ENCODE measurements at regions not wholly inside any gene's neighbourhood (a gene's known extent, or its start where the extent isn't known, plus 50 kb on each side); places are given as distances from the start of the nearest gene placed in this dataset.
"Not testable (repeated sequence)": the region's sequence is repeated elsewhere in the genome, so short reads cannot be mapped to it uniquely, and the experiment has no call there.

DNA sequence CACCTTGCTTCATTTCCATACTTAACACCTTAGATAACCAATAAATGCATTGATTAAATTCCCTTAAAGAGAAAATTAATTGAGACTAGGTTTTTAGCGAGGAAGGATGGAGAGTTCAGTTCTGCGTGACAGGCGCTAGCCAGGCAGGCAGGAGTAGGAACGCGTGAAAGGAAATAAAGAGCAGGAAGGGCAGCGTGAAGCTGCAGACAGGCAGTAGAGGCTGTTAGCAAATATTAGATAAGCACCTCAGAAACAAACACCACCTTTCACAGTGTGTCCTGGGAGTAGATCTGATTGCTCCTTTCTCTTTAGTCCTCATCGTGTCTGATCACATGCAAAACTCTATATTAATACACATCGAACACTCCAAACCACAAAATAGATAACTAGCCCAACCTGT is 282.7 kb upstream of the ADGRL2 start:
- DNase-seq = peak; percentile 10

DNA sequence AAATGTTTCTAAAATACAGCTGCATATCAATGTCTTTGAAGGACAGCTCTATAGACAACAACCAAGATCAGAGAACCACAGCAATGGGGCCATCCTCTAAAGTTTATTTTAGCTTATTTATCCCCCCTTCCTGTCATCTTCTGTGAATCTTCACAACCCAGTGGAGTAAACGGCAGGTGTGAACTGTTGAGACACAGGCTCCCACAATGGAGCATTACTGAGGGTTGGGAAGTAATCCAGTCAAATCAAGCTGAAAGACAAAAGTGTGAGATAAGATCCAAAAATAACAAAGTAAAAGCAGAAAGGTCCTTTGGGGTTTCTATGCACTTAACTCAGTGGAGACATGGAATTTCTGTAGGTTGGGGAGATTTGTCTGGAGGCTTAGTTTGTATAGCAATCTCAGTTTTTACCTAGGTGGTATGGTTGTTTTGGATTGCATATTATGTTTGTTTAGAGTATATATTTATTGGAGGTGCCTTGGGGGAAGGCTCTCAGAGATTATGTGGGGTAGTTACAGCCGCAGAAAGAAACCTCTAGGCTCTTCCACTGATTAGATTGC is 286.9 kb upstream of the ADGRL2 start:
- no peak for DNase-seq

DNA sequence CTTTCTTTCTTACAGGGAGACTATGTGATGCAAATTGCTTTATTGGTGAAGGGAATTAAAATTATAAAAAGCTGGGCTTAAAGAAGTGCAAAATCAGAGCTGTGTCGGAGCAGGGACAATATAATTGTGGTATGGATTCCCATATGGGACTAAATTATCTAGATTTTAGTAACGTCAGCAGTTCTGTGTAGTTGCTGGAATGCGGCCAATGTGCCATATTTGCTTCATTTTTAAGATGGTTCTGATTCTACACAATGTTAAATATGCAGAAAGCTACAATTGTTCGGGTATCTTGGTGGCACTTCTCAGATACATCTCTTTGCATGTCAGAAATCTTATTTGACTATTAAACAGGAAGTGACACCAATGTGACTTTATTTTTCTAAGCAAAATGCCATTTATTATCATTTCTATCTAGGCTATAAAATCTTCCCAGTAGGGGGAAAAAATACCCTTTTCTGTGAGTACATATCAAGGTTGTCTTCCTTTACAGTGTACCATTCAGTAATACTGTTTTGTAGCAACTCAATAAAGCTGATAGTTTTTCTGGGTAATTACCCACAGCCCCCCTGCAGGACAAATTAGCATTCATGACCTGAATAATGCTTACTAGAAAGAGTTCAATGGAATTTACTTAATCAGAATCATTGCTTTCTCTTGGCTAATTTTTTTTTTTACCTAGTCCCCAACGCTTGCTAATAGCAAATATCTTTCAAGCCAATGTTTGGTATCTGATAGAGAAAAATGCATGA is 288.3 kb upstream of the ADGRL2 start:
- DNase-seq = no peak

GRCh38 chr1:81511281-81511680 is 289.5 kb upstream of the ADGRL2 start:
- no peak for DNase-seq

DNA sequence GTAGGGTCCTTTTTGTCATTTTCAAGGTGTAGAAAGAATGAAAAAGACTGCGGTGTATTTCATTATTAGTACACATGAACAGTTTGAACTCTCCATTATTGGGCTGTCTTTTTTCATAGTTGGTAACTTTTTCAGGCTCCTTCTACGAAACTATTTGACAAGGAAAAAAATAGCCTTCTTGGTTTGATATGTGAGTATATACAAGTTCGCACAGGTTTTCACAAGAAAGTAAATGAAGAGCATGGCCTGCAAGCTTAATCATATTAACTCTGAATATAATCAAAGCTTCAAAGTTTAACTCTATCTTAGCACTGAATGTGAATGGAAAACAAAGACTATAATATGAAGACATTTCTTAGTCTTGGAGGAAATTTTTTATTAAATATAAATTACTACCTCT is 290.0 kb upstream of the ADGRL2 start:
- no peak for DNase-seq

GRCh38 chr1:81509594-81509993 is 291.1 kb upstream of the ADGRL2 start:
- no peak for DNase-seq

DNA sequence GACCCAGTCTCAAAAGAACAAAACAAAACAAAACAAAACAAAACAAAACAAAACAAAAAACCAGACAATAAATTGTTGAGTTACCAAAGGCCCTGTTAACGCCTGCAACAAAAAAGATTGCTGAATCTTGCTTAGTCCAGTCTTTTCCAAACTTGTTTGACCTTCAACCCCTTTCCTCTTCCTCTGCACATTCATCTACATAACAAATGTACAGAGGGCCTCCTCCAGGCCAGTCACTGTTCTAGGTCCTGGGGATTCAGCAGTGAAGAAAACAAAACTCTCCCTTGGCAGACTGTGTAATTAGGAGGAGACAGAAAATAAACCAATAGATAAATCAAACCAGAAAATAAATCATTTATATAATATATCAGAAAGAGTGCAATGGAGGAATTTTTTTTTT is 294.0 kb upstream of the ADGRL2 start:
- no peak for DNase-seq

GRCh38 chr1:81505831-81506230 is 294.9 kb upstream of the ADGRL2 start:
- DNase-seq = no peak

- not testable (repeated sequence) for DNase-seq
Measured at GRCh38 chr1:81504820-81505219, 295.9 kb upstream of the ADGRL2 start.

- not testable (repeated sequence) for DNase-seq
Measured at GRCh38 chr1:81502705-81503104, 298.0 kb upstream of the ADGRL2 start.

DNA sequence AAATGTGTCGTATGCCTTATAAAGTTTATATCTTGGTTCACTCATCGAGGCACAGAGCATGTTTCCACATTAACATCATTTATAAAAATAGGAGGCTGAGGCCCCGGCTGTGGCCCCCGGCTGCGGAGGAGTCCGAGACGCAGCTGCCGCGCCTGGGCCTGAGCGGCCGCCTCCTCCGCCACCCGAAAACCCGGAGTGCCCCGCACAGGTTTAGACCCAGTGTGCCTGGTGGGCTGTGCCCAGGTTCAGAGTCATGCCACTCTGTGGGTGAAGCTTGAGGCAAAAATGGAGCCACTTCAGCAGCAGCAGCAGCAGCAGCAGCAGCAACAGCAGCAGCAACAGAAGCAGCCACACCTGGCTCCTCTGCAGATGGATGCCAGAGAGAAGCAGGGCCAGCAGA is 299.2 kb upstream of the ADGRL2 start:
- DNase-seq = not testable (repeated sequence)

DNA sequence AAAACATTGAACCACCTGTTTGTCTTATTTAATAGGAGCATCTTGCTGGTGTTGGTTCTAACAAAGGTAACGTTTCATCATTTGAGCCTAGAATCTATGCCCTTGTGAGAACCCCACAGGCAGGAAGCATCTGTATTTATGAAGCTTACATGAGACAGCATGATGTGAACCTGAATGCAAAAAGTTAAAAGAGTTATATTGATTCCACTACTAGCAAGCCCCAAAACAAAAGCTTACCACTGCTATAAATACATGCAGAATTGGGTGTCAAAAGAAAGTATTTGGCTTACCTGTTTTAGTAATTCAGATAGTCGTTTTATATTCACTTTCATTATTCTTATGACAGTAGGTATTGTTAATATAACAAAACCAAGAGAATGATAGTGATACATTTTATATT is 301.2 kb upstream of the ADGRL2 start:
- no peak for DNase-seq

- DNase-seq = peak; percentile 21
Measured at GRCh38 chr1:81498471-81499462, 302.0 kb upstream of the ADGRL2 start.

DNA sequence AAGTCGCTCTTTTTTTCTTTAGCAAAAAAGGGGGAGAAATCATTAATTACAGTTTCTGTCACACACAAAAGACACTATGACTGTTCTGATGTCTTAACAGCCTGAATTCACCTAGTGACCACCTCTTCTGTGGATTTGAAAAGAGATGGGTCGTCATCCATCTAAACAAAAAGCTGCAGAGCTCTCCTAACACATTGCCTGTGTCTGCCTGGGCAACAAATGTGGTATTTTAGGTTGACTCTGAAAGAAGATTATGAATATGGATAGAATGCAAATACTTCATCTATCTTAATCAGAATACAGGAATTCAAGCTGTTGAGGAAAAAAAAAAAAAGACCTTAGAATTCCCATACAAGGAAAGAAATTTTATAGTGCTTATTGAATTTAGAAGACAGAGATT is 304.4 kb upstream of the ADGRL2 start:
- DNase-seq = no peak

DNA sequence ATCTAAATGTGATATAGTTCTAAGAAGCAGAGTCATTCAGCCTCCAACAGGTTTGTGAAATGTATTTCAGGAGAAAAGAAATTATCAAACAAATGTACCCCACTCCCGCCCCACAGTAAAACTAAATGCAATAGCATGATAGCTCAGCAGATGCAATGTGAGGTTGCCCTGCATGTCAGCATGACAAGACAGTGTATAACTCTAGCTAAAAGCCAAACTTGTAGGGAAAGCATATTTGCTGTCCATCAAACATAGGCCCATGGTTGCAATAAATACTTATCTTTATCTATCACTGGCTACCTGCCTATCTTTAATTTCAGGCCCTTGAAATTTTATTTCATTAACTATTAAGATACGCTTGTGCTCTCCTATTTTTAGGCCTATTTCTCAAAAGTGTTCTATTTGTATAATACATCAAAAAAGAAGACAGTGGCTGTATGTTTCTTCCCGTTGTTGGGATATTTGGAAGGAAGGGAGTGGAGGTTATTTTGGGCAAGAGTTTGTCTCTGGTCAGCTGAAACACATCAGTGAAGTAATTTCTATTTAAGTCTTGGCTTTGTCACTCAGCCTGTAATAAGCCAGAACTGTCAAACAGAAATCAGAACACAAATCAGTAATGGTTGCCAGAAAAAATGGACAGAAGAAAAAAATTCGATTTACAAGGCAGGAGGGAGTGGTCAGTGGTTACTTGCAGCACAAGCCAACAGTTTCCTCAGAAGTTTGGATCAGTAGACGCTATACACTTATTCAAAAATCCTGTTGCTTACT is 307.4 kb upstream of the ADGRL2 start:
- DNase-seq = no peak

DNA sequence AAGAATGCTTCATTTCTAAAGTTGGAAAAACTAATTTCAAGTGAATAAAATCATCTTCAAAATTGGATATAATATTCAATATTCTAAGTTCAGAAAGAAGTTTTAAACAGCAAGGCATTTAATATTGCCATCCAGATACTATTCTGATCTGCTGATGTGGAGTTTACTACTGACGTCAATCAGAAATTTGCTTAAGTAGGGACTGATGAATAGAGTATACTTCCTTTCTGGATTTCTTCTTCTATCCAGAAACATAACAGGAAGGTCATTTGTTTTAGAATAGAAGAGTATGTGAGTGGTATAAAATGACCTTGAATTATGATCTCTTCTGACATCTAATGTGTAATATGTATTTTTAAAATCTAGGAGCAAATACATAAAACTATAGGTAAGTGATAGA is 308.1 kb upstream of the ADGRL2 start:
- DNase-seq = no peak

DNA sequence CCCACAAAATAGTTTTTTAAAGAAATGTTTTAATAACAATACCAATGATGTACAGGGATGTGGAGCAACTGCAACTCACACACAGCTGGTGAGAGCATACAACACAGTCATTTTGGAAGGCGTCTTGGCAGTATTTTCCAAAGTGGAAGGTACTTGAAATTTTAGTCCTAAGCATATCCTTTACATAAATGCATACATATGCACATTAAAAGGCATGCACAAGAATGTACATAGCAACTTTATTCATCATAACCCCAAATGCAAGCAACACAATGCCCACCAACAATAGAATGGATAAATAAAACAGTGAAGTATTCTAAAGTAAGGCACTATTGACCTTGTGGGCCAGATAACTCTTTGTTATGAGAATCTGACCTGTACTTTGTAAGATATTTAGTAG is 310.1 kb upstream of the ADGRL2 start:
- no peak for DNase-seq

DNA sequence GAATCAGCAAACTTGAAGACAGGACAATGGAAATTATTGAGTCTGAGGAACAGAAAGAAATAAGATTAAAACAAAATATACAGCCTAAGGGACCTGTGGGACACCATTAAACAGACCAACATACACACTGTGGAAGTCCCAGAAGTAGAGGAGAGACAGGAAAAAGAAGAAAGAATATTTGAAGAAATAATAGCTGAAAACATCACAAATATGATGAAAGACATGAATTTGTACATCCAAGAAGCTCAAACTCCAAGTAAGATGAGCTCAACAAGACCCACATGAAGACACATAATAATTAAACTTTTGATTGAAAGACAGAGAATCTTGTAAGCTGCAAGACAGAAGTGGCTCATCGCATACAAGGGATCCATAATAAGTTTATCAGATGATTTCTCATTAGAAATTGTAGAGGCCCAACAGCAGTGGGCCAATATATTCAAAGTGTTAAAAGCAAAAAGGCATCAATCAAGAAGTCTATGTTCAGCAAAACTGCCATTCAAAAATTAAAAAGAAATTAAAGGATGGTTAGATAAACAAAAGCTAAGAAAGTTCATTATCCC is 311.3 kb upstream of the ADGRL2 start:
- DNase-seq = no peak

DNA sequence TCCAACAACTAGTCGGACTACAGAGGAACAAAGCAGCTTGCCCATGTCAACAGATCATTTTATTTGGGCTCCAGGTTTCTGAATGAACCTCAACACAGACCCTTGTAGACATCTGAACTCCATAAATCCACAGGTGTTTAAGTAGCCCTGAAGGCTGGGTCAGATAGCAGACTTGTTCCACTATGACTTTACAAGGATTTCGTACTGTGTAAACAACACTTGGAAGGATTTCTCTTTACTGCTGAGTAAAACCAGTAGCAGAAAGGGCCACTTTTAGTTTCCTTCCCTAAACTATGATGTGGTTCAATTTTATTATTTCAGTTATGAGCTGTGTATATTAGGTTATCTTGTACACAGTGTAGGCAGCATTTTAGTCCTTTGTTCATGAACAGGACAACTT is 316.4 kb upstream of the ADGRL2 start:
- DNase-seq = peak; percentile 35

DNA sequence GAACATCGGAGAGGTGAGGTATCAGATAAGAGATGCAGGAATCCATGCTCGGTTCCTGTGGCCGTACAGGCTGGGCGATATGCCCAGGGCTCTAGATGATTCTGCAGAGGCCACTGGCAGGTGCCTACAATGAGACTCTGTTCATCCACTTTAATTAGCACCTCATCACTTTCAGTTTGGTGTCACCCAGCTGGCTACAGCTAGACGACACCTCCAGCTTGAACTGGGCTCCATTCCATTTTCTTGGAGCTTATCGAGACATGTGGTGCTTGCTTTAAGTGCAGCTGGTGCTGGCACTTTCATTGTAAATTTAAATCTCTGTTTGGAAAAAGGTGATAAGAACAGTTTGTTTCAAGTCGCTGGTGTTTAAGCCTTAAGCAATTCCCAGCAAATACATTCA is 322.5 kb upstream of the ADGRL2 start:
- no peak for DNase-seq

- DNase-seq = no peak
Measured at GRCh38 chr1:81477710-81478109, 323.0 kb upstream of the ADGRL2 start.

GRCh38 chr1:81472387-81472786 is 328.3 kb upstream of the ADGRL2 start:
- no peak for DNase-seq

DNA sequence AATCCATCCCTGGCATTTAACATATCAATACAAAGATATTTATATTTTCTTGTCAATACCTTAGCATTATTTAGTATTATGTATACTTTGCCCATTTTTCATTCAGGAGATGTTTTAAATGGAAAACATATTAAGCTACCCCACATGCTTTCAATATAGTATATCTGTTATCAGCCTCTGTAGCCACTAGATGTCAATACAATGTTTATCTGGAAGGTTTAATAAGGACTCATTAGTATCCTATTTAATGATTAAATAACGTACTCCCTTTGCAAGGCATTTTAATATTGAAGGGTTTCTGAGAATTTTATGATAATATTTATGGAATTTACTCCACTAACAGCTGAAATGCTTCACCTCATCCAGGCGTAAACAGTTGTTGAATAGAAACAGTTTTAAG is 329.5 kb upstream of the ADGRL2 start:
- DNase-seq = no peak

All from NCI-H510A (cell line).